ENCODE measurements at regions not wholly inside any gene's neighbourhood (a gene's known extent, or its start where the extent isn't known, plus 50 kb on each side); places are given as distances from the start of the nearest gene placed in this dataset.
A peak's percentile ranks its signal among the peaks of the same experiment; 100 is the strongest.
"Not testable (repeated sequence)": the region's sequence is repeated elsewhere in the genome, so short reads cannot be mapped to it uniquely, and the experiment has no call there.

GRCh38 chr17:34081269-34081668 lies 173.8 kb upstream of the CCL2 start:
- DNase-seq (ENCODE audit: low read depth): no peak

- DNase-seq (ENCODE audit: low read depth): no peak
Observed at GRCh38 chr17:34082404-34082803, 172.7 kb upstream of the CCL2 start.

GRCh38 chr17:34089042-34089441 lies 166.0 kb upstream of the CCL2 start:
- DNase-seq (ENCODE audit: low read depth): not testable (repeated sequence)

- DNase-seq (ENCODE audit: low read depth): no peak
Observed at GRCh38 chr17:34090593-34090992, 164.5 kb upstream of the CCL2 start.

GRCh38 chr17:34091975-34092374 lies 163.1 kb upstream of the CCL2 start:
- DNase-seq (ENCODE audit: low read depth): no peak

GRCh38 chr17:34095106-34095505 lies 160.0 kb upstream of the CCL2 start:
- DNase-seq (ENCODE audit: low read depth): no peak

GRCh38 chr17:34098699-34099098 lies 156.4 kb upstream of the CCL2 start:
- DNase-seq (ENCODE audit: low read depth): no peak

GRCh38 chr17:34099859-34100515 lies 155.1 kb upstream of the CCL2 start:
- DNase-seq (ENCODE audit: low read depth): no peak

GRCh38 chr17:34107019-34107418 lies 148.1 kb upstream of the CCL2 start:
- DNase-seq (ENCODE audit: low read depth): no peak

- no peak for DNase-seq (ENCODE audit: low read depth)
Observed at GRCh38 chr17:34110315-34110714, 144.8 kb upstream of the CCL2 start.

- peak; percentile 12 for DNase-seq (ENCODE audit: low read depth)
Observed at GRCh38 chr17:34113089-34113488, 142.0 kb upstream of the CCL2 start.

GRCh38 chr17:34114174-34114573 lies 140.9 kb upstream of the CCL2 start:
- DNase-seq (ENCODE audit: low read depth): no peak

- no peak for DNase-seq (ENCODE audit: low read depth)
Observed at GRCh38 chr17:34116306-34116705, 138.8 kb upstream of the CCL2 start.

GRCh38 chr17:34117332-34117731 lies 137.8 kb upstream of the CCL2 start:
- DNase-seq (ENCODE audit: low read depth): no peak

- DNase-seq (ENCODE audit: low read depth): no peak
Observed at GRCh38 chr17:34117811-34118210, 137.3 kb upstream of the CCL2 start.

GRCh38 chr17:34118564-34118963 lies 136.5 kb upstream of the CCL2 start:
- DNase-seq (ENCODE audit: low read depth): peak; percentile 3

- no peak for DNase-seq (ENCODE audit: low read depth)
Observed at GRCh38 chr17:34121311-34121710, 133.8 kb upstream of the CCL2 start.

GRCh38 chr17:34122515-34122914 lies 132.6 kb upstream of the CCL2 start:
- DNase-seq (ENCODE audit: low read depth): no peak

GRCh38 chr17:34125010-34125409 lies 130.1 kb upstream of the CCL2 start:
- no peak for DNase-seq (ENCODE audit: low read depth)

- DNase-seq (ENCODE audit: low read depth): no peak
Observed at GRCh38 chr17:34125921-34126320, 129.2 kb upstream of the CCL2 start.

GRCh38 chr17:34126496-34126895 lies 128.6 kb upstream of the CCL2 start:
- no peak for DNase-seq (ENCODE audit: low read depth)

GRCh38 chr17:34126965-34127364 lies 128.1 kb upstream of the CCL2 start:
- DNase-seq (ENCODE audit: low read depth): no peak

- no peak for DNase-seq (ENCODE audit: low read depth)
Observed at GRCh38 chr17:34130544-34130943, 124.5 kb upstream of the CCL2 start.

GRCh38 chr17:34131386-34131785 lies 123.7 kb upstream of the CCL2 start:
- no peak for DNase-seq (ENCODE audit: low read depth)

Measured in M059J (cell line).